Stimulated activated CD8-positive, alpha-beta memory T cell treated with anti-CD3 and anti-CD28 coated beads, Interleukin-2, amount 100 ng/mL, for 1 hour (primary cell): ENCODE measurements at regions not wholly inside any gene's neighbourhood (a gene's known extent, or its start where the extent isn't known, plus 50 kb on each side); places are given as distances from the start of the nearest gene placed in this dataset.
"Not testable (repeated sequence)": the region's sequence is repeated elsewhere in the genome, so short reads cannot be mapped to it uniquely, and the experiment has no call there.

Experiments
- DNase-seq, 2 donors: peaks; one replicate each; pipeline ENCODE4 v3.0.0-alpha.2; 2020; ENCODE audit warnings: low read depth in 2 of 2

DNA sequence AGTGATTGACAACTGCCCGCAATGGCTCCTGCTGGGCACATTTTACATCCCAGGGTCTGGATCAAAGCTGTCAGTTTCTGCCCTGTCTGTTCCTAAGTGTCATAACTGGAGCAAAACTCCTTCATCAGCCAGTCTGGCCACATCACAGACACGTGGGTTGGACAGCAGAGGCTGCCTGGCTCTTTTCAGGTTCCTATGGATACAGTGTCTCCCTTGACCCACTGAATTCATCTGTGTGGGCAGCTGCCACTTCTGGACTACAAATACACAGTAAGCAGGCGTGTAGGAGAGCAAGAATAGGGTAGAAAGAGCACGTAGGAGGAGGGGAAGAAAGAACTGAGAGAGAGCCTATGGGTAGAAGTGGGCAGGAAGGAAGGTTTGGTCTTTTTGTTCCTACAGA lies 238.0 kb downstream of the ENC1 start:
- no peak for DNase-seq

DNA sequence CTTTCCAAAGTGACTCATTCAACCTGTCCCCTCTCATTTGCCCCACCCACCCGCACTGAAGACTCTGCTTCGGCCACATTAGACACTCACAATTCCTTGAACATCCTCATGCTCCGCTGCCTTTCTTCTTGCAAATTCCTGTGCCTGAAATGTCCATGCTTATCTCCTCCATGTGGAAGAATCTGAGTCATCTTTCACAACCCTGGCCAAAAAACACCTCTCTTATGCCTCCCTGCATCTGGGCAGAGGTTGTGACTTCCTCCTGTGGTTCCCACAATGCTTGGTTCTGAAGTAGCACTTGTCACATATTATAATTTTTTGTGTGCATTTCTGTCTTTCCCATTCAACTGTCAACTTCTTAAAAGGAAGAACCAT lies 238.6 kb downstream of the ENC1 start:
- DNase-seq = no peak

DNA sequence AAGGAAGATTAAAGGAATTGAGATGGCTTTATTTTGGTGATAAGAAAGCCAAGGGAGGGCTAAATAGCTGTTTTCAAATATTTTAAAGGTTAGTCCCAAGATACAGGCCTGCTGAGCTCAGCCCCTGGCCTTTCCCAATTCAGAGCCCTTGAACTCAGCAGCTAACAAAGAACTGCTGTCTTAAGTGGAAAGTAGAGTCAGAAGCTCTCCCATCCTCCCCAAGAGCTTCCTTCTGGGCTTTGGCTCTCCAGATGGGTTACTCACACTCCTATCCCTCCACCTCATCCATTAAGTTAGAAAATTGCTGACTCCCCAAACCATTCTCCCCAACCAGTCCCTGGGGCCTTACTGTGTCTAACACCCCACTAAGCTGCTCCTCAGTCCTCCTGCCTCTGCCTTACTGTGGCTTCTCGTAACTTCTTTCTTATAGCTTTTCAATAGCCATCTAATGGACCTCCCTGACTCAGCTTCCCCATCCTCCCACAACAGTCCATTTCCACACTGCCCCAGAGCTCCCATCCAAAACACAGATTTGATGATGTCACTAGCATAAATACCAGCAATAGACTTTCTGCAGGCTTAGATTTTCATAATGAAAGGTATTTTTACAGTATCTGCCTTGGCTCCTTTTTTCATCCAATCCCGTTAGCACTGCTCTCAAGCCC lies 239.1 kb downstream of the ENC1 start:
- no peak for DNase-seq

DNA sequence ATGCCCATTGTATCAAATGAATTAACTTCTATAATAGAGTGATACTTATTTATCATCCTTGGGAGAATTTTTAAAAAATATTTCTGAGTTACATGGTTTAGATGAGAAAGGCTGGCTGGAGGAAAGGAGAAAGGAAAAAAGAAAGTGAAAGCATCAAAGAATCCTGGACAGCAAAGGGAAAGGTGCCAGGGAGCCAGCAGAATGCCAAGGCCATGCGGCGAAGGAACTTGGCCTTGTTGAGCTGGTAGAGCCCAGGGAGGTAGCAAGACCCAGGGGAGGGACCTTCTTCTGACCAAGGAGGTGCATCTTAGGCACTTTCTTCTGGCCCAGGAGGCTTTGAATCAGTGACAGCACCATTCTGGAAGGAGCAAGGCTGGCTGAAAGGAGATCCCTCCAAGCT lies 240.5 kb downstream of the ENC1 start:
- no peak for DNase-seq

DNA sequence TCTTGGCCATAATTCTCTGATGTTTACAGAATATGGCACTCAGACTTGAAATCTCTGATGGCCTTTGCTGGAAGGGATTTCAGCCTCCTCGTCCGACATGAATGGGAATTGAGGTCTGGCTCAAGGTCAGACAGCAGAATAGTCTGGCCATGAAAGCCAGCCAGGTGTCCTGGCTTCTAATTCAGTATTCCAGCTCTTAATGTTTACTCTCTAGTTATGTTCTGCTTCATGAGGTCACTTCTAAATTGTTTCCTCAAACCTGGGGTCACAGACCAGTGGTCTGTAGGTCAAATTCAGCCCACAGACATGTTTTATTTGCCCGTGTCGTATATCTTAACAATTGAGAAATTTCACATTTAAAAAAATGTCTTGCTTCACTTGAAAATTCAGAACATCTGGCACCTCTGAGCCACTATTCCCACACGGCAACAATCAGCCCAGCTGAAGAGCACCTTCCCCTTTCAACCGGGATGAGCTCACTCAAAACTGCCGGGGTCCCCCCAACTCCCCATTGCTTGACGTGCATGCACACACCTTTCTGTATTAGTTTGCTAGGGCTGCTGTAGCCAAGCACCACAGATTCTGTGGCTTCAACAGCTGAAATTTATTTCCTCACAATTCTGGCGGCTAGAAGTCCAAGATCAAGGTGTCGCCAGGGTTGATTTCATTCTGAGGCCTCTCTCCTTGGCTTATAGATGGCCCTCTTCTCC lies 243.5 kb downstream of the ENC1 start:
- no peak for DNase-seq

DNA sequence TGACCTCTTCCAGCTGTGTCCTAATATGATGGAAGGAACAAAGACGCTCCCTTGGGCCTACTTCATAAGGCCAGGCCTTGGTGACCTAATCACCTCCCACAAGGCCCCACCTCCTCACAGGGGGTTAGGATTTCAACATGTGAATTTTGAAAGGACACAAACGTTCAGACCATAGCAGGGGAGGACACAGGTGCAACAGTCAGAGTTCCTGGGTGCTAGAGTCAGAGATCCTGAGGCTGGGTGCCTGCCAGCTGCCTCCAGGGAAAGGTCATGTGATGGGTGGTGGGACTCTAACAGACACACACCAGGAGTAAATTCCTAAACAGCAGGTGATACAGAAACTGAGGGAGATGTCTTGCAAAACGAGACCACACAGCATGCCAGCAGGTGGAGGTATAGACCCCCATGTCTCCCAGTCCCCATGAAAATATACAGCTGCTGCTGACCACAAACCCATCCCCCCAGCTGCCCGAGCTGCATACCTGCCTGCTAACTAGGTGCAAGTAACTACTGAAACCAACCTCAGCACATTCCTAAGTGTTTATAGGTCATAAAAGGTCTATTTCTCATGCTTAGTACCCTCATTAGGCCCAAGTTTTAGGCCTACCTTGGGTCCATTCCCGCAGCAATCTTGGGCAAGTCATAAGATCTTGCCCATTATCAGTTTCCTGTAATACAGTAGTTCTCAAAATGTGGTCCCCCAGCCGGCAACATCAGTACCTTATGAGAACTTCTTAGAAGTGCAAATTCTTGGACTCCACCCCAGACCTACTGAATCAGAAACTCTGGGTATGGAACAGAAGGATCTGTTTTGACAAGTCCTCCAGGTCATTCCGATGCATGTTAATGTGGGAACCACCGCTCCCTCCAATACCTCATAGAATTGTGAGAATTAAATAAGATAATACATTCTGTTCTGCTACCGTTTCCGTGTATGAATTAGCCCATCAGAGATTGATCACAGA lies 245.3 kb downstream of the ENC1 start:
- no peak for DNase-seq

DNA sequence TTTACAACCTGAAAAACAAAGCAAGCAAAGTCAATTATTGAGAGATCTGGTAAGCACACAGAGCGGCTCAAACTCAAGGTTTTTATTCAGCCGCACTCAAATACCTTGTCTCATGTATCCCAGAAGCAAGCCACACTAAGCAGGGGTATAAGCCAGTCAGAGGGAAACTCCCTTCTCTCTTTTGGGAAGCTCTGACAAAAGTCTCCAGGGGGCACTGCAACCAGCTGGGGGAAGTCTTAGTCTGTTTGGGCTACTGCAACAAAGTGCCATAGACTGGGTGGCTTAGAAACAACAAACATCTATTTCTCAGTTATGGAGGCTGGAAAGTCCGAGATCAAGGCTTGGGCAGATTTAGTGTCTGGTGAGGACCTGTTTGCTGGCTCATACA lies 246.0 kb downstream of the ENC1 start:
- no peak for DNase-seq

DNA sequence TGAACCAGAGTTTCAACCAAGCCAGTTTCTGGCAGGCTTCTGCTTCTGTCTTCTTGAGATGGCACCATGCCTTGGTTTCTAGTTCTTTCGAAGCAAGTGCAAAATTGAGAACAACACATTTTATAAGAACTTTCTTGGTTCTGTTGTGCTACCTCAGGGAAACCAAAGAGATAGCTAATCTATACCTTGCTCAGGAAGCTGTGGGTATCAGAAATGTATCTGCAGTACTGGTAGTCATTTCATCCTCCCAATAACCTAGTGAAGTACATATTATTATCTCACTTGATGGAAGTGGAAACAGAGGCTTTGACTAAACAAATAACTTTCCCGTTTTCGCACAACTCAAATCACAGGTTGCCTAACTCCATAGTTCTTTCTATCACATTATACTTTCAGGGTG lies 246.6 kb downstream of the ENC1 start:
- no peak for DNase-seq

DNA sequence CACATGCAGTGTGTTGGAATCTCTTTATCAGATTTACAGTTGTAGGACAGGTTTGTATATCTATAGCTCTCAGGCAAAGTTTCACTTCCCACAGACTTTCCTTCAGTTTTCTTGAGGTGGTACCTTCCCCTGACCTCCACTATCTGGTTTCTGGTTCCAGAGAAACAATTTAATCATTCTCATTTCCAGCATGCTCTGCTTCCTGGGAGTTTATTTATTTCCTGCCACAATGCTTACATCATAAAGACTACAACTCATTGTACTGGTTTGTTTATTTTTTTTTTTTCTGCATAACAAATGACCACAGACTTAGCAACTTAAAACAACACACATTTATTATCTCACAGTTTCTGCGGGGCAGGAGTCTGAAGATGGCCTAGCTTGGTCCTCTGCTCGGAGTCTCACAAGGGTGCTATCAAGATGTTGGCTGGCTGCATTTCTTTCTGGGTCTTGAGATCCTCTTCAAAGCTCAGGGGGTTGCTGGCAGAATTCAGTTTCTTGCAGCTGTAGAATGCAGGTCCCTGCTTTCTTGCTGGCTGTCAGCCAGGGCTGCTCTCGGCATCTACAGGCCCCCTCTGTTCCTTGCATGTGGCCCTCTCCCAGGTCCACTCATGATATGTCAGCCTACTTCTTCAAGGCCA lies 247.7 kb downstream of the ENC1 start:
- DNase-seq = no peak

DNA sequence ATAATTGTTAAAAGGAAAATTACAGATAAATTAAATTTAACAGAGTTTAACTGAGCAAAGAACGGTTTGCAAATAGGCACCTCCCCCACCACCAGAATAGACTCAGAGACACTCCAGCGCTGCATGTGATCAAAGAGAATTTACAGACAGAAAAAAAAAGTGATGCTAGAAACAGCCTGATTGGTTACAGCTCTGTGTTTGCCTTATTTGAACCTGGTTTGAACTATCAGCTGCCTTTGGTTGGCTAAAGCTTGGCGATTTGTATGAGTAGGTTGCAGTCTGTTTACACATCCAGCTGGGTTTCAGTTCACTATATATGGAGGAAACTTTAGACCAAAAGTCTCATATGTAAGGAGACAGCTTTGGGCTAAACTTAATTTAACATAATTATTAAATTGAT lies 249.1 kb downstream of the ENC1 start:
- DNase-seq = no peak

DNA sequence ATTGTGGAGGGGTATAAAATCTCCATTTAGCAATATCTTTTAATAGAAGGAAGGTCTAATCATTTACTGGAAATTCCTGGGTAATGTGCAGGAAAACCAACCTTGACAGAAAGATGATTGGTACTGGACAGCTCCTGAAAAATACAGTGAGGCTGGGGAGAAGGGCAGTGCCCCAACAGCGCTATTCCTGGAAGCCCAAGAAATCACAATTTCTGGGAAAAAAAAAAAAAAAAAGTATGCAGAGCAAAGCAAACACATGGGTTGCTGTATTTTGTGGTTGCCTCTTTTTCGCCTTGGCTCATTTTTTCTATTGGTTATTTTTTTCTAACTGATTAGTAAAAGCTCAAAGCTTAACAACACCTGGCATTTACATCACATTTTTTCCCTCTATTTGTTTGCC lies 249.7 kb downstream of the ENC1 start:
- DNase-seq = no peak

DNA sequence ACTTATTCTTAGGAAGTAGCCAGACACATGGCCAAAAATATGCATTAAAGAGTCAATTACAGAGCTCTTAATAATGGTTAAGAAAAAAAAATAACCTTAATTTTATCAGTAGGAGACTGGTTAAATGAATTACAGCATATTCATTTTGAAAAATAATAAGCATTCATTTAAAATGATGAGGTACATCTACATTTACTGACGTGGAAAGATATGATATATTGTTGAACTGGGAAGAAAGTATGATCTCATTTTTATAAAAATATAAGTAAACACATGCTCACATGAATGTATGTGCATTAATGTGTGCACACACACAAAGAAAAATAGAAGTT lies 250.3 kb downstream of the ENC1 start:
- no peak for DNase-seq

DNA sequence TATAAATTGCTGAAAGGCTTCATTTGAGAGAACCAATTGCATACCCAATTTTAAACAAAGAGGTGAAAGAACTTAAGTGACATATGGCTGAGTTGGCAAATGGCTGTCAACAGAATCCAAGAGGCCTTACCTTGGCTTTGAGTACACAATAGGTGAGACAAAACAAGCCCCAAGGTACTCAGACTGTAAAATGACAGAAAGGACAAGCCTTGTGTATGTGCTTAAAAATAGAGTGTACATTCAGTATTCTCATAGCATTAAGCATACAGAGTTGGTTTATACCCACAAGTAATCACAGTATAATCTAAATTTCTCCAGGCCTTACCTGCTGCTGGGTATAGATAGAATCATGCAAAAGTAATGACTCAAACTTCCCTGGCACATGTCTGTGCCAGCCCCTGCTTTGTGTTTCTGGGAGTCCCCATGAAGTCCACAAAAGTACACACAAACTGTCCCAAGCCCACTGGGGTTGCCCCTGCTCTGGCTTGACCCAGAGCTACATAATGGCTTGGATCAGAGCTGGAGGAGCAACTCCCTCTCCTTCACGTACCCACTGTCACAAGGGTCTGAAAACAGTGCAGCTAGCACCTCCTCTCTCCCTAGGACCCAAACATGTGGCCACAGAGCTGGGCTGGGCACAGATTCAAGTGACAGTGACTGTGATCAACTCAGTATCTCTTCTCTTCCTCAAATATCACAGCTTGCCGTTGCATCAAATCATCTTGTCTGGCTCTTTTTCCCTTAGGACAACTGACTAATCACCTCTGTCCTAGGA lies 250.8 kb downstream of the ENC1 start:
- no peak for DNase-seq

DNA sequence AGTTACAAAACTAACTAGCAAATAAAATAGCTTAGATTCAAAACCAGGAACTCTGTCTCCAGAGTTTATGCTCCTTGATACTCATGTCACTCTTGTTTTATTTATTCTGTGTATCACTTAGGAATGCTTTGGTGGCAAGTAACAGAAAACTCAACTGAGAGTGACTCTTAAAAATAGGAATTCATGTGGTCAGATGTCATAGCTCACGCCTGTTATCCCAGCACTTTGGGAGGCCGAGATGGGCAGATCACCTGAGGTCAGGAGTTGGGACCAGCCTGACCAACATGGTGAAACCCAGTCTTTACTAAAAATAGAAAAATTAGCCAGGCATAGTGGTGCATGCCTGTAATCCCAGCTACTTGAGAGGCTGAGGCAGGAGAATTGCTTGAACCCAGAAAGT lies 252.1 kb downstream of the ENC1 start:
- DNase-seq = not testable (repeated sequence)

DNA sequence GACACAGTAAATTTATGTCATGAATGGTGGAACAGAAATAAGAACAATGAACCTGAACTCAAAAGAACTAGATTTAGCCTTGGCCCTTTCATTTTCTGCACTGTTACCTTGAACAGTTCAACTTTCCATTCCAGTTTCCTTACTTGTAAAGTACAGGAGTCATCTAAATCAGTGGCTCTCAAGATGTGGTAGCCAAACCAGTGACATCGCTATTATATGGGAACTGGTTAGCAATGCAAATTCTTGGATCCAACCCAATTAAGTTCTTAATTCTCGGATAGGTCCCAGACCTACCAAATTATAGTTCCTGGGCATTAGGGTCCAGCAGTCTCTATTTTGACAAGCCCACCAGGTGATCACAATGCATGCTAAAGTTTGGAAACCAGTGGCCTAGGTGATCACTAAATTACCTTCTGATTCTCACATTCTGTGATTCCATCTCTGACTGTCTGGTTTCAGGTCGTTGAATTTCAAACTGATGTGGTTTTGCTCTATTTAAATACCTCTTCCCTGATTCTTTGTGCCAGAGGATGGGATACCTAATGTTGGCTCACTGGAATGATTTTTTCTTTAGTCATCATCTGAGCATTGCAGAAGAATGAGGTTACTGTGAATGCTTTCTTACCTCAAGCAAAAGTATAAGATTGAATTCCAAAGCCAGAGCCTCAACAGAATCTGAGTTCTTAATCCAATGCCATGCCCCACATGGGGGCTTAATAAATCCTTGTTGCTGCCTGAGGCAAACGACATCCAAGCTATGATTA lies 253.8 kb downstream of the ENC1 start:
- no peak for DNase-seq

DNA sequence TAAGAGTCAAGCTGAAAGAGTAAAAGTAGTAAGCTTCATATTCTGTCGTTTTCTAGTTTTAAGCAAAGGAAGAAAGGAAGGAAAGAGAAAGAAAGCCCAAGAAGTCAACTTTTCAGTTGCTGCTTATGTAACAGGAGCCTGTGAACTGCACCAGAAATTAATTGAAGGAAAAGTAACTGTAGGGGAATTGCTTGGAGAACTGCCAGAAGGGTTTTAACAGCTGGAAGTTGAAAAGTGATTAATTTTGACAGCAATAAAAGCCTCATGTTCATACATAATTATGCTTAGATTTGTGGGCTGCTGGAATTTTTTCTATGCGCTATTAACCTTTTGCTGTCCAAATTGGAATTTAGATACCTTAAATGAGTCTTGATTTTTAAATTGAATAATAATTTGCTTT lies 255.7 kb downstream of the ENC1 start:
- DNase-seq = no peak

DNA sequence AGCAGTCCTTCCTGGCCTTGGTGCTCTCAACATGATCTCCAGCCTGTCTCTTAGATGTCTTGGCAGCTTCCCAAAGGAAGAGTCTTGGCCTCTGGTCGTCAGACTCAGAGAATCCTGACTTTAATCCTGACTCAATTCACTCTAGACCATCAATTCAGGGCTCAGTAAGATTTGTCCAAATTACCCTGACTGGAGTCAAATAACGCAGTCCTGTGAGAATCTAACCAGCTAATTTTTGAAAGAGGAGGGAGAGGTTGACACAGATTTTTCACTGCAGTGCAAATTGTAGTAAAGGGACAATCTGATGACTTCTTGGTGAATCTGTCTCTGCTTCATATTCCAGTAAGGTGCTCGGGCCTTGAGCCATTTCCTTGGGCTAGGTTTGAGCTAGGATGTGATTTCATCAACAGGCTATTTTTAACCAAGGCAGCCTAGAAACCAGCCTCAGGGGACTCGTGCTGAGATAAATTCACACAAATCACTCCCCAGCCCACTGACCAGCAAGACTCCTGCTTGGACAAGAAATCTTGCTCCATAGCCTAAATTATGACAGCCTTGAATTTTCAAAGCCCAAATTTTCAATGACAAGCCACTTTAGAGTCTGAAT lies 257.4 kb downstream of the ENC1 start:
- no peak for DNase-seq

DNA sequence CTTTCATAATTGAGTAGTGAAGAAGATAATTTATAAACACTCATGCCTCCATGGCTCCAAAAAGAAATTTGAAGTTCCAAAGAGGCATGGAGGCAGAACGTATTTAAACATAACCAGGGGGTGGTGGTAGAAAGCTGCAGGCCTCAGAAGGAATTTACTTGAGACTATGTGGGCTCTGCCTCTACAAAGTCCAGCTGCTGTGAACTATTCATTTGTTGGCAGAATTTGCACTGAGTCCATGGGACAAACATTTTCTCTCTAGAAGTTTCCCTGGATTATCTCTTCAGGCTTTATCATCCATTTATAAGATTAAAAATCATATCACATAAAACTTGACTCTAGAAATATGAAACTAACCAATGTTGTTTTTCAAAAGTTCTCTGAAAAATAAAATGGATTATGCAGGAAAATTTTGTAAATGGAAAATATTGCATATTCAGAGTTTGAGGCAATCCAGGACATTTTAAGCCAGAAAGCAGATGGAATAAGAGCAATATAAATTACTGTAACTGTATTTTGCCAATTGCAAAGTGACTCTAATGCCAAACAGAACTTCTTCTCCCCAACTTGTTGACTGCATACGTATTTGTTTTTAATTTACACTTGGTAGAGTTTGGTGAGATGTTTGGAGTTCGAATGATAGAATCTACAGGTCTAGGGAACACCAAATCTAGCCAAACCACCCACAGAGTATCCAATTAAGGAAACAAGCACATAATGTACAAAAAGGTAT lies 258.2 kb downstream of the ENC1 start:
- DNase-seq = no peak

DNA sequence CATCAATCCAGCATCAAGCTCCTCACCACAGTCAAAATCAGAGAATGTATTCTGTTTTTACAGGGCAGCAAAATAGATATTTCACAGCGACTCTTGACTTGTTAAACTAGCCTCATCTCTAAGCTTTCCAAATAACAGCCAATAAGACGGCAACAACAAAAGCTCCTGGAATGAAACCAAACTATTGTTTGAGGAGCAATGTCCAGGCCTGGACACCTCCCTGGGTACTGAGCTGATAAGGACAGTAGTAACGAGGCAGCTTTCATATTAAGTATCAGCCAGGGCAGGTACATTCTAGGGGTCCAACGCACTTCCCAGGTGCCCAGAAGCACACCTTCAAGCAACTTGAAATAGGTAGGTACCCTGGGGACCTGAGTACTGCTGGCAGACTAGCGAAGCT lies 260.3 kb downstream of the ENC1 start:
- DNase-seq = no peak

DNA sequence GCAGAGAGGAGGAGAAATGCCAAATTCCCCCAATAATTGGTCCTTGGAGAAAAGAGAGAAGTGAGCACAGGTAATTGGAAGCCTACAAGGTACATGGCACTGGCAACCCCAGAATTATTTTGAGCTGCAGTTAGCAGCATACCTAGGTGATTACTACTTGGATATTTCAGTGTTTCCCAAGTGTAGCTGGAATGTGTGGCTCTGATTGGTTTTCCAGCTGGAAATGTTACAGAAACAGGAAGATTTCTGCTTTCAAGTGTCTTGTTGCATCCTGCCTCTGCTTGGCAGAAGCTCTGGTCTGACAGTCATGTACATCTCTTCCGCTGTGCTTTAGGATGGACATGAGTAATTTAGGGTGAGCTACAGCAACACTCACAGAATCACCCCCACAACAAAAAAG lies 262.1 kb downstream of the ENC1 start:
- DNase-seq = no peak
